ENCODE measurements at regions not wholly inside any gene's neighbourhood (a gene's known extent, or its start where the extent isn't known, plus 50 kb on each side); places are given as distances from the start of the nearest gene placed in this dataset.
"Not testable (repeated sequence)": the region's sequence is repeated elsewhere in the genome, so short reads cannot be mapped to it uniquely, and the experiment has no call there.

- intact Hi-C loops (cut with micrococcal nuclease), result no loop called here
- Mint-ChIP-seq H3K4me3 (no peak overlapping the region), H3K27ac (no peak overlapping the region), H3K27me3 (peaks cover 0 to 29% (median 12%) of the 10 kb centered on the region in 5 donors), H3K36me3 (no peaks in the 10 kb centered on the region), H3K9me3 (peaks cover 0 to 5% (median 0%) of the 10 kb centered on the region in 11 donors), H3K4me1 (peaks cover 0 to 9% (median 0%) of the 10 kb centered on the region in 7 donors)
- ATAC-seq, result no peak
- Histone ChIP-seq H3K27ac (ENCODE audit: low read depth, low read length) (no peak overlapping the region), H3K4me3 (ENCODE audit: low read length) (no peak overlapping the region), H3K4me1 (ENCODE audit: control insufficient read depth in 2 of 2, insufficient read depth in 2 of 2, low read length in 2 of 2) (no peaks in the 10 kb centered on the region), H3K36me3 (ENCODE audit: control insufficient read depth in 2 of 3, insufficient read depth in 3 of 3, low read length in 3 of 3) (no peaks in the 10 kb centered on the region), H3K27me3 (ENCODE audit: control insufficient read depth in 2 of 2, insufficient read depth in 2 of 2, low read length in 2 of 2) (no peaks in the 10 kb centered on the region), H3K9me3 (ENCODE audit: control insufficient read depth in 2 of 3, low read length in 3 of 3) (no peaks in the 10 kb centered on the region)
- DNase-seq, result no peak
- ChIA-PET POLR2A (no interaction called here), CTCF (no interaction called here)
Observed at GRCh38 chr2:16726147-16726546, 60.5 kb upstream of the CYRIA start.

- no peak overlapping the region for H3K27ac ChIP-seq (ENCODE audit: low read depth, low read length)
- peaks cover 0 to 9% (median 0%) of the 10 kb centered on the region in 7 donors for H3K4me1 Mint-ChIP-seq
- H3K36me3 Mint-ChIP-seq, result no peaks in the 10 kb centered on the region
- no peak overlapping the region for H3K27ac Mint-ChIP-seq
- intact Hi-C loops (cut with micrococcal nuclease), result no loop called here
- peaks cover 0 to 29% (median 9%) of the 10 kb centered on the region in 5 donors for H3K27me3 Mint-ChIP-seq
- no peak for DNase-seq
- H3K36me3 ChIP-seq (ENCODE audit: control insufficient read depth in 2 of 3, insufficient read depth in 3 of 3, low read length in 3 of 3), result no peaks in the 10 kb centered on the region
- no peak overlapping the region for H3K4me3 ChIP-seq (ENCODE audit: low read length)
- ChIA-PET POLR2A (no interaction called here), CTCF (interaction anchor here (0.6 kb wide), 1 partner anchor 30 kb away, joined by 3 read pairs; no protein-coding TSS in a partner anchor)
- H3K4me3 Mint-ChIP-seq, result no peak overlapping the region
- peaks cover 0 to 5% (median 0%) of the 10 kb centered on the region in 11 donors for H3K9me3 Mint-ChIP-seq
- no peaks in the 10 kb centered on the region for H3K9me3 ChIP-seq (ENCODE audit: control insufficient read depth in 2 of 3, low read length in 3 of 3)
- H3K27me3 ChIP-seq (ENCODE audit: control insufficient read depth in 2 of 2, insufficient read depth in 2 of 2, low read length in 2 of 2), result no peaks in the 10 kb centered on the region
- no peaks in the 10 kb centered on the region for H3K4me1 ChIP-seq (ENCODE audit: control insufficient read depth in 2 of 2, insufficient read depth in 2 of 2, low read length in 2 of 2)
- no peak for ATAC-seq
Observed at GRCh38 chr2:16725549-16725948, 59.9 kb upstream of the CYRIA start.

- ChIA-PET POLR2A (no interaction called here), CTCF (no interaction called here)
- Mint-ChIP-seq H3K9me3 (peaks cover 0 to 3% (median 0%) of the 10 kb centered on the region in 11 donors), H3K4me1 (no peaks in the 10 kb centered on the region), H3K36me3 (no peaks in the 10 kb centered on the region), H3K27ac (no peak overlapping the region), H3K4me3 (no peak overlapping the region), H3K27me3 (peaks cover 0 to 22% (median 9%) of the 10 kb centered on the region in 5 donors)
- intact Hi-C loops (cut with micrococcal nuclease), result no loop called here
- no peaks in the 10 kb centered on the region for H3K9me3 ChIP-seq (ENCODE audit: control insufficient read depth in 2 of 3, low read length in 3 of 3)
- H3K4me1 ChIP-seq (ENCODE audit: control insufficient read depth in 2 of 2, insufficient read depth in 2 of 2, low read length in 2 of 2), result no peaks in the 10 kb centered on the region
- no peaks in the 10 kb centered on the region for H3K27me3 ChIP-seq (ENCODE audit: control insufficient read depth in 2 of 2, insufficient read depth in 2 of 2, low read length in 2 of 2)
- H3K36me3 ChIP-seq (ENCODE audit: control insufficient read depth in 2 of 3, insufficient read depth in 3 of 3, low read length in 3 of 3), result no peaks in the 10 kb centered on the region
- no peak for DNase-seq
- H3K4me3 ChIP-seq (ENCODE audit: low read length), result no peak overlapping the region
- H3K27ac ChIP-seq (ENCODE audit: low read depth, low read length), result no peak overlapping the region
- ATAC-seq, result no peak
Observed at GRCh38 chr2:16722677-16723076, 57.0 kb upstream of the CYRIA start.

GRCh38 chr2:16722126-16722525 lies 56.5 kb upstream of the CYRIA start:
- Histone ChIP-seq H3K4me1 (ENCODE audit: control insufficient read depth in 2 of 2, insufficient read depth in 2 of 2, low read length in 2 of 2) (no peaks in the 10 kb centered on the region), H3K27ac (ENCODE audit: low read depth, low read length) (no peak overlapping the region), H3K9me3 (ENCODE audit: control insufficient read depth in 2 of 3, low read length in 3 of 3) (no peaks in the 10 kb centered on the region), H3K36me3 (ENCODE audit: control insufficient read depth in 2 of 3, insufficient read depth in 3 of 3, low read length in 3 of 3) (no peaks in the 10 kb centered on the region), H3K27me3 (ENCODE audit: control insufficient read depth in 2 of 2, insufficient read depth in 2 of 2, low read length in 2 of 2) (no peaks in the 10 kb centered on the region), H3K4me3 (ENCODE audit: low read length) (no peak overlapping the region)
- Mint-ChIP-seq H3K36me3 (no peaks in the 10 kb centered on the region), H3K4me3 (no peak overlapping the region), H3K27me3 (peaks cover 0 to 27% (median 9%) of the 10 kb centered on the region in 5 donors), H3K9me3 (peaks cover 0 to 3% (median 0%) of the 10 kb centered on the region in 11 donors), H3K4me1 (no peaks in the 10 kb centered on the region), H3K27ac (no peak overlapping the region)
- ATAC-seq (no peak), DNase-seq (no peak)
- ChIA-PET CTCF (no interaction called here), POLR2A (no interaction called here)
- intact Hi-C loops (cut with micrococcal nuclease), result no loop called here

GRCh38 chr2:16721529-16721928 lies 55.9 kb upstream of the CYRIA start:
- H3K36me3 ChIP-seq (ENCODE audit: control insufficient read depth in 2 of 3, insufficient read depth in 3 of 3, low read length in 3 of 3); H3K27ac ChIP-seq (ENCODE audit: low read depth, low read length); H3K4me3 ChIP-seq (ENCODE audit: low read length); H3K9me3 Mint-ChIP-seq; H3K9me3 ChIP-seq (ENCODE audit: control insufficient read depth in 2 of 3, low read length in 3 of 3); H3K27me3 ChIP-seq (ENCODE audit: control insufficient read depth in 2 of 2, insufficient read depth in 2 of 2, low read length in 2 of 2); H3K4me1 ChIP-seq (ENCODE audit: control insufficient read depth in 2 of 2, insufficient read depth in 2 of 2, low read length in 2 of 2); intact Hi-C loops (cut with micrococcal nuclease); ATAC-seq; H3K36me3 Mint-ChIP-seq; CTCF ChIA-PET; H3K4me3 Mint-ChIP-seq; POLR2A ChIA-PET; H3K4me1 Mint-ChIP-seq; DNase-seq: not testable (repeated sequence)
- Mint-ChIP-seq H3K27ac (peak overlapping the region in 1 of 9 donors; percentile 18), H3K27me3 (peaks cover 0 to 29% (median 9%) of the 10 kb centered on the region in 5 donors)

- H3K27me3 Mint-ChIP-seq, result peaks cover 0 to 29% (median 12%) of the 10 kb centered on the region in 5 donors
- CTCF ChIA-PET, result interaction anchor here (0.7 kb wide), 1 partner anchor 1466 kb away, joined by 4 read pairs; no protein-coding TSS in a partner anchor
- H3K27me3 ChIP-seq (ENCODE audit: control insufficient read depth in 2 of 2, insufficient read depth in 2 of 2, low read length in 2 of 2); ATAC-seq; H3K9me3 Mint-ChIP-seq; H3K4me1 Mint-ChIP-seq; intact Hi-C loops (cut with micrococcal nuclease); H3K4me1 ChIP-seq (ENCODE audit: control insufficient read depth in 2 of 2, insufficient read depth in 2 of 2, low read length in 2 of 2); POLR2A ChIA-PET; DNase-seq; H3K36me3 Mint-ChIP-seq; H3K27ac ChIP-seq (ENCODE audit: low read depth, low read length); H3K36me3 ChIP-seq (ENCODE audit: control insufficient read depth in 2 of 3, insufficient read depth in 3 of 3, low read length in 3 of 3); H3K4me3 Mint-ChIP-seq; H3K27ac Mint-ChIP-seq; H3K4me3 ChIP-seq (ENCODE audit: low read length); H3K9me3 ChIP-seq (ENCODE audit: control insufficient read depth in 2 of 3, low read length in 3 of 3): not testable (repeated sequence)
Observed at GRCh38 chr2:16720737-16721136, 55.1 kb upstream of the CYRIA start.

- ATAC-seq, result no peak
Observed at GRCh38 chr2:16719485-16719808, 53.8 kb upstream of the CYRIA start.

More at GRCh38 chr2:16719485-16719808, 53.8 kb upstream of the CYRIA start:
- no peaks in the 10 kb centered on the region for H3K36me3 Mint-ChIP-seq
- H3K4me3 ChIP-seq (ENCODE audit: low read length), result no peak overlapping the region
- no peaks in the 10 kb centered on the region for H3K36me3 ChIP-seq (ENCODE audit: control insufficient read depth in 2 of 3, insufficient read depth in 3 of 3, low read length in 3 of 3)
- no peak overlapping the region for H3K27ac ChIP-seq (ENCODE audit: low read depth, low read length)
- H3K27ac Mint-ChIP-seq, result no peak overlapping the region
- intact Hi-C loops (cut with micrococcal nuclease), result no loop called here
- ChIA-PET CTCF (no interaction called here), POLR2A (no interaction called here)
- H3K27me3 Mint-ChIP-seq, result peaks cover under 1 to 20% (median 11%) of the 10 kb centered on the region in 5 donors
- H3K9me3 ChIP-seq (ENCODE audit: control insufficient read depth in 2 of 3, low read length in 3 of 3), result no peaks in the 10 kb centered on the region
- H3K9me3 Mint-ChIP-seq, result no peaks in the 10 kb centered on the region
- no peaks in the 10 kb centered on the region for H3K27me3 ChIP-seq (ENCODE audit: control insufficient read depth in 2 of 2, insufficient read depth in 2 of 2, low read length in 2 of 2)
- H3K4me1 Mint-ChIP-seq, result peaks cover 0 to under 1% (median 0%) of the 10 kb centered on the region in 7 donors
- no peak for DNase-seq
- H3K4me3 Mint-ChIP-seq, result no peak overlapping the region
- no peaks in the 10 kb centered on the region for H3K4me1 ChIP-seq (ENCODE audit: control insufficient read depth in 2 of 2, insufficient read depth in 2 of 2, low read length in 2 of 2)

Data from naive thymus-derived CD4-positive, alpha-beta T cell (primary cell).